H1 (cell line): ENCODE measurements at regions not wholly inside any gene's neighbourhood (a gene's known extent, or its start where the extent isn't known, plus 50 kb on each side); places are given as distances from the start of the nearest gene placed in this dataset.

Experiments used
- CTCF ChIA-PET: fragments of 300-600 bp; sonication (Branson Sonifier 250); formaldehyde crosslinking; loops from one replicate; lab custom pipeline; 2021; ENCODE audit not compliant: partially characterized antibody; lab: Charles Lee
- POLR2A ChIA-PET: fragments of 300-600 bp; sonication (Branson Sonifier 250); formaldehyde crosslinking; loops from one replicate; lab custom pipeline; 2021; ENCODE audit warnings: inconsistent platforms; ENCODE audit not compliant: partially characterized antibody; lab: Charles Lee
- DNase-seq, 2 experiments: peaks; one replicate each; pipeline versions ENCODE4 v3.0.0 to v3.0.0-alpha.2; 2010 to 2022; ENCODE audit warnings: low spot score in 2 of 2, low read depth in 1 of 2, mixed read lengths in 1 of 2
- FAIRE-seq: peaks from 2 replicates; lab custom pipeline; 2011; peaks lifted over from hg19 to GRCh38; lab: Jason Lieb, UNC
- H2AFZ ChIP-seq: 2 replicates; pipeline ENCODE4 v1.8.1; 2012; ENCODE audit warnings: low read length, inconsistent platforms
- H2AK5ac ChIP-seq: 2 replicates; pipeline ENCODE4 v1.6.1; 2013; ENCODE audit warnings: low read depth, low read length
- H2BK120ac ChIP-seq: replicated peaks from 2 replicates; pipeline ENCODE3; 2013; ENCODE audit warnings: low read depth, low read length, inconsistent platforms
- H2BK12ac ChIP-seq: 2 replicates; pipeline ENCODE4 v1.6.1; 2013; ENCODE audit warnings: low read depth, low read length
- H2BK15ac ChIP-seq: 2 replicates; pipeline ENCODE4 v1.6.1; 2013; ENCODE audit warnings: low read length
- H2BK20ac ChIP-seq: 2 replicates; pipeline ENCODE4 v1.6.1; 2013; ENCODE audit warnings: low read length
- H2BK5ac ChIP-seq: 2 replicates; pipeline ENCODE4 v1.6.1; 2013; ENCODE audit warnings: low read depth, low read length
- H3K14ac ChIP-seq: 2 replicates; pipeline ENCODE4 v1.6.1; 2013; ENCODE audit warnings: inconsistent platforms; ENCODE audit not compliant: insufficient read length
- H3K18ac ChIP-seq: 2 replicates; pipeline ENCODE4 v1.6.1; 2013; ENCODE audit warnings: low read length; ENCODE audit errors: extremely low read depth
- H3K23ac ChIP-seq: 2 replicates; pipeline ENCODE4 v1.6.1; 2013; ENCODE audit warnings: inconsistent platforms; ENCODE audit not compliant: insufficient read length
- H3K23me2 ChIP-seq: 2 replicates; pipeline ENCODE4 v1.6.1; 2013; ENCODE audit warnings: low read depth, low read length
- H3K27ac ChIP-seq: 2 replicates; pipeline ENCODE4 v1.6.1; 2011; ENCODE audit warnings: low read depth, low read length, inconsistent platforms
- H3K27me3 ChIP-seq, 4 experiments: replicated peaks in 1 of 4; 1 replicate in 1 of 4; 2 replicates in 3 of 4; pipeline versions ENCODE4 v1.6.1 to v1.8.1; 2011 to 2013; ENCODE audit warnings: low read length in 3 of 4, mild to moderate bottlenecking in 3 of 4, inconsistent platforms in 2 of 4, mixed read lengths in 2 of 4, moderate library complexity in 1 of 4; ENCODE audit not compliant: control insufficient read depth in 3 of 4, insufficient read depth in 3 of 4; ENCODE audit errors: extremely low read depth in 1 of 4
- H3K36me3 ChIP-seq, 4 experiments: 2 replicates each; pipeline versions ENCODE4 v1.6.1 to v1.8.1; 2011 to 2013; ENCODE audit warnings: mild to moderate bottlenecking in 4 of 4, low read length in 3 of 4, moderate library complexity in 2 of 4, control low read depth in 1 of 4, inconsistent platforms in 1 of 4; ENCODE audit not compliant: insufficient read depth in 4 of 4, control insufficient read depth in 2 of 4
- H3K4ac ChIP-seq: replicated peaks from 2 replicates; pipeline ENCODE3; 2013; ENCODE audit warnings: low read length, low read depth, mixed read lengths, inconsistent platforms; ENCODE audit not compliant: insufficient read length
- H3K4me1 ChIP-seq, 4 experiments: replicated peaks in 1 of 4; 1 replicate in 1 of 4; 2 replicates in 3 of 4; pipeline versions ENCODE4 v1.6.1 to v1.8.1; 2011 to 2013; ENCODE audit warnings: low read length in 3 of 4, inconsistent platforms in 2 of 4, mixed read lengths in 1 of 4; ENCODE audit not compliant: insufficient read depth in 4 of 4, control insufficient read depth in 3 of 4
- H3K4me2 ChIP-seq, 2 experiments: 2 replicates each; pipeline versions ENCODE4 v1.6.1 to v1.8.1; 2011 to 2013; ENCODE audit warnings: low read depth in 2 of 2, low read length in 2 of 2, control low read depth in 1 of 2, inconsistent platforms in 1 of 2, mild to moderate bottlenecking in 1 of 2; ENCODE audit not compliant: insufficient read depth in 1 of 2
- H3K4me3 ChIP-seq, 4 experiments: fragments of 200-600, 300-600 bp in 1 of 4; sonication (generic), shearing (Covaris generic), sonication (Bioruptor Twin) in 1 of 4; 2 replicates each; pipeline versions ENCODE4 v1.5.1 to v1.8.1; 2011 to 2016; ENCODE audit warnings: low read length in 4 of 4, low read depth in 3 of 4, control low read depth in 2 of 4, inconsistent platforms in 2 of 4, mild to moderate bottlenecking in 2 of 4, mixed read lengths in 1 of 4, moderate library complexity in 1 of 4; ENCODE audit not compliant: insufficient read depth in 2 of 4; ENCODE audit errors: extremely low read depth in 1 of 4
- H3K56ac ChIP-seq: replicated peaks from 2 replicates; pipeline ENCODE3; 2013; ENCODE audit warnings: low read depth, mild to moderate bottlenecking, mixed read lengths, low read length, inconsistent platforms; ENCODE audit not compliant: insufficient read length
- H3K79me1 ChIP-seq: 2 replicates; pipeline ENCODE4 v1.6.1; 2013; ENCODE audit warnings: low read depth, low read length, control low read depth
- H3K79me2 ChIP-seq, 2 experiments: 2 replicates each; pipeline versions ENCODE4 v1.6.1 to v1.8.1; 2012 to 2013; ENCODE audit warnings: low read length in 2 of 2, mild to moderate bottlenecking in 2 of 2, inconsistent platforms in 1 of 2; ENCODE audit not compliant: insufficient read depth in 2 of 2, control insufficient read depth in 1 of 2
- H3K9ac ChIP-seq, 4 experiments: replicated peaks in 1 of 4; 1 replicate in 1 of 4; 2 replicates in 3 of 4; pipeline versions ENCODE4 v1.6.1 to v1.8.1; 2011 to 2013; ENCODE audit warnings: low read depth in 3 of 4, low read length in 3 of 4, control low read depth in 2 of 4, mild to moderate bottlenecking in 2 of 4, moderate library complexity in 2 of 4, inconsistent platforms in 1 of 4; ENCODE audit errors: extremely low read depth in 1 of 4
- H3K9me3 ChIP-seq, 2 experiments: 2 replicates each; pipeline versions ENCODE4 v1.6.1 to v1.8.1; 2012 to 2013; ENCODE audit warnings: mild to moderate bottlenecking in 2 of 2, moderate library complexity in 2 of 2, control low read depth in 1 of 2, inconsistent platforms in 1 of 2, low read depth in 1 of 2, low read length in 1 of 2, mixed read lengths in 1 of 2; ENCODE audit not compliant: insufficient read depth in 2 of 2
- H4K20me1 ChIP-seq, 2 experiments: replicated peaks in 1 of 2; 2 replicates each; pipeline versions ENCODE3 to v1.8.1; 2011 to 2013; ENCODE audit warnings: inconsistent platforms in 2 of 2, low read length in 2 of 2, mild to moderate bottlenecking in 1 of 2; ENCODE audit not compliant: insufficient read depth in 2 of 2, control insufficient read depth in 1 of 2
- H4K5ac ChIP-seq: 2 replicates; pipeline ENCODE4 v1.6.1; 2013; ENCODE audit warnings: low read length, low read depth, mixed read lengths, inconsistent platforms; ENCODE audit not compliant: insufficient read length
- H4K8ac ChIP-seq: 2 replicates; pipeline ENCODE4 v1.8.0; 2013; ENCODE audit warnings: mild to moderate bottlenecking, moderate library complexity, low read length, inconsistent platforms; ENCODE audit not compliant: insufficient read depth; ENCODE audit errors: extremely low read depth
- H4K91ac ChIP-seq: replicated peaks from 2 replicates; pipeline ENCODE3; 2013; ENCODE audit warnings: low read length, mixed read lengths, inconsistent platforms; ENCODE audit not compliant: insufficient read length
- ATF2 ChIP-seq: IDR thresholded peaks from 2 replicates; pipeline ENCODE4 v1.6.1; 2012; ENCODE audit warnings: low read length, inconsistent platforms
- CREB1 ChIP-seq: IDR thresholded peaks from 2 replicates; pipeline ENCODE4 v1.6.1; 2012; ENCODE audit warnings: inconsistent platforms
- EGR1 ChIP-seq: IDR thresholded peaks from 2 replicates; pipeline ENCODE4 v1.6.1; 2011; ENCODE audit warnings: low read depth, low read length, borderline replicate concordance
- HDAC2 ChIP-seq, 2 experiments: fragments of 300-600 bp in 1 of 2; sonication (generic) in 1 of 2; IDR thresholded peaks; 2 replicates each; pipeline ENCODE4 v1.6.1; 2011 to 2012; ENCODE audit warnings: low read depth in 2 of 2, low read length in 2 of 2, mild to moderate bottlenecking in 2 of 2, moderate library complexity in 2 of 2, borderline replicate concordance in 1 of 2, inconsistent platforms in 1 of 2
- JUN ChIP-seq: IDR thresholded peaks from 2 replicates; pipeline ENCODE4 v1.6.1; 2011; ENCODE audit warnings: low read depth, mild to moderate bottlenecking, improper control_type of control experiment, low read length
- JUND ChIP-seq: IDR thresholded peaks from 2 replicates; pipeline ENCODE4 v1.6.1; 2011; ENCODE audit warnings: mild to moderate bottlenecking, improper control_type of control experiment, low read length
- RFX5 ChIP-seq: IDR thresholded peaks from 2 replicates; pipeline ENCODE4 v1.6.1; 2011; ENCODE audit warnings: low read depth, low read length, improper control_type of control experiment, borderline replicate concordance
- TCF12 ChIP-seq: IDR thresholded peaks from 2 replicates; pipeline ENCODE4 v1.6.1; 2011; ENCODE audit warnings: low read depth, mild to moderate bottlenecking, low read length
- USF2 ChIP-seq: IDR thresholded peaks from 2 replicates; pipeline ENCODE4 v1.6.1; 2011; ENCODE audit warnings: low read length, improper control_type of control experiment
- WGBS, 2 experiments: shearing (Covaris generic) in 1 of 2; methylation state at CpG; one replicate each; pipeline versions ENCODE4 v1.1.6 to v1.1.7; 2013 to 2015; ENCODE audit warnings: low lambda C conversion rate in 2 of 2, mixed read lengths in 2 of 2, inconsistent platforms in 1 of 2, low coverage in 1 of 2, missing lambda C conversion rate in 1 of 2; ENCODE audit not compliant: insufficient replicate concordance in 2 of 2, insufficient coverage in 1 of 2, insufficient read length in 1 of 2; ENCODE audit errors: extremely low coverage in 1 of 2, missing lambda C conversion rate in 1 of 2; 5-methylcytosine and 5-hydroxymethylcytosine counted together

- ChIA-PET POLR2A (interaction anchor here (1.2 kb wide), 1 partner anchor 9 kb away, joined by 3 read pairs; no protein-coding TSS in a partner anchor), CTCF (interaction anchor here (0.6 to 1.4 kb wide), 3 partner anchors 62 to 189 kb away, joined by 3 read pairs; no protein-coding TSS in a partner anchor)
- no peak for TF ChIP-seq JUND
- TF ChIP-seq EGR1 = no peak
- no peak for TF ChIP-seq RFX5
- no peak for TF ChIP-seq CREB1
- no peak for TF ChIP-seq JUN
- no peak for TF ChIP-seq USF2
- no peak for TF ChIP-seq ATF2
- TF ChIP-seq HDAC2 (IDR thresholded peaks at IDR 0.05; ENCODE audit: borderline replicate concordance in 1 of 2, low read depth in 2 of 2, low read length in 2 of 2) = no peak
- TF ChIP-seq TCF12 = no peak
- Histone ChIP-seq H4K5ac (no peak overlapping the region), H3K36me3 (no peaks in the 10 kb centered on the region), H3K27me3 (no peaks in the 10 kb centered on the region), H4K91ac (no peak overlapping the region), H3K4me3 (no peak overlapping the region), H2BK15ac (no peak overlapping the region), H3K4ac (no peak overlapping the region), H3K79me2 (no peaks in the 10 kb centered on the region), H2BK120ac (no peak overlapping the region), H4K20me1 (no peaks in the 10 kb centered on the region), H2AK5ac (no peak overlapping the region), H2BK20ac (no peak overlapping the region), H2BK12ac (no peak overlapping the region), H3K79me1 (no peaks in the 10 kb centered on the region), H3K23me2 (no peaks in the 10 kb centered on the region), H3K14ac (no peak overlapping the region), H3K18ac (no peak overlapping the region), H2BK5ac (no peak overlapping the region), H2AFZ (no peak overlapping the region), H3K9me3 (no peaks in the 10 kb centered on the region), H3K56ac (no peak overlapping the region), H3K4me1 (no peaks in the 10 kb centered on the region; a peak in 1 of 7 replicates), H3K23ac (no peak overlapping the region), H3K4me2 (no peak overlapping the region), H4K8ac (no peak overlapping the region), H3K9ac (no peak overlapping the region), H3K27ac (no peak overlapping the region)
- 93% methylated on average over 3 of the region's 3 CpGs; no CpG with 5 or more reads in 1 of the 2 experiments for WGBS, 2 experiments
- FAIRE-seq (no peak), DNase-seq (no peak)
Observed at GRCh38 chr3:181906338-181906737, 194.6 kb downstream of the SOX2 start.
